NCI-H2196 (cell line): ENCODE measurements at regions not wholly inside any gene's neighbourhood (a gene's known extent, or its start where the extent isn't known, plus 50 kb on each side); places are given as distances from the start of the nearest gene placed in this dataset.

Experiments used
- DNase-seq: peaks from one replicate; lab custom pipeline; 2025; ENCODE audit not compliant: unreplicated experiment; lab: John Stamatoyannopoulos, UW

GRCh38 chr1:56002231-56002630 lies 577.1 kb downstream of the PLPP3 start:
- DNase-seq = no peak

- no peak for DNase-seq
These were observed 578.9 kb downstream of the PLPP3 start for GRCh38 chr1:56000424-56000823.

- no peak for DNase-seq
These were observed 581.8 kb downstream of the PLPP3 start for GRCh38 chr1:55997536-55997935.

GRCh38 chr1:55993646-55994318 lies 585.6 kb downstream of the PLPP3 start:
- DNase-seq = no peak

- no peak for DNase-seq
These were observed 589.4 kb downstream of the PLPP3 start for GRCh38 chr1:55990007-55990406.

- no peak for DNase-seq
These were observed 590.4 kb downstream of the PLPP3 start for GRCh38 chr1:55988963-55989452.

- DNase-seq = no peak
These were observed 591.7 kb downstream of the PLPP3 start for GRCh38 chr1:55987491-55988249.

GRCh38 chr1:55986003-55986402 lies 593.4 kb downstream of the PLPP3 start:
- no peak for DNase-seq

- DNase-seq = no peak
These were observed 598.2 kb downstream of the PLPP3 start for GRCh38 chr1:55981010-55981650.

GRCh38 chr1:55980582-55980981 lies 598.8 kb downstream of the PLPP3 start:
- no peak for DNase-seq

GRCh38 chr1:55974714-55975441 lies 604.5 kb downstream of the PLPP3 start:
- no peak for DNase-seq

- no peak for DNase-seq
These were observed 608.7 kb downstream of the PLPP3 start for GRCh38 chr1:55970526-55971110.

GRCh38 chr1:55969322-55969721 lies 610.0 kb downstream of the PLPP3 start:
- DNase-seq = no peak

- DNase-seq = no peak
These were observed 610.7 kb downstream of the PLPP3 start for GRCh38 chr1:55968661-55969060.

GRCh38 chr1:55965981-55966461 lies 613.3 kb downstream of the PLPP3 start:
- DNase-seq = no peak

- no peak for DNase-seq
These were observed 616.9 kb downstream of the PLPP3 start for GRCh38 chr1:55962472-55962871.

GRCh38 chr1:55959136-55959548 lies 620.2 kb downstream of the PLPP3 start:
- DNase-seq = no peak

- DNase-seq = no peak
These were observed 620.9 kb downstream of the PLPP3 start for GRCh38 chr1:55958498-55958897.

GRCh38 chr1:55957276-55957675 lies 622.1 kb downstream of the PLPP3 start:
- no peak for DNase-seq

GRCh38 chr1:55955016-55955621 lies 624.2 kb downstream of the PLPP3 start:
- no peak for DNase-seq
